C4-2B (cell line): ENCODE measurements at regions not wholly inside any gene's neighbourhood (a gene's known extent, or its start where the extent isn't known, plus 50 kb on each side); places are given as distances from the start of the nearest gene placed in this dataset.

Experiments
- H3K27ac ChIP-seq: fragments of 450-650 bp; 2 replicates; pipeline ENCODE4 v1.5.1; 2017
- ZFX ChIP-seq: fragments of 450-650 bp; IDR thresholded peaks from 2 replicates; pipeline ENCODE4 v1.6.1; 2017
- TF ChIP-seq, protein P1 (sequence below): fragments of 450-650 bp; conservative IDR thresholded peaks from 2 replicates; pipeline ENCODE4 v1.5.1; 2017; ENCODE audit warnings: mild to moderate bottlenecking

DNA sequence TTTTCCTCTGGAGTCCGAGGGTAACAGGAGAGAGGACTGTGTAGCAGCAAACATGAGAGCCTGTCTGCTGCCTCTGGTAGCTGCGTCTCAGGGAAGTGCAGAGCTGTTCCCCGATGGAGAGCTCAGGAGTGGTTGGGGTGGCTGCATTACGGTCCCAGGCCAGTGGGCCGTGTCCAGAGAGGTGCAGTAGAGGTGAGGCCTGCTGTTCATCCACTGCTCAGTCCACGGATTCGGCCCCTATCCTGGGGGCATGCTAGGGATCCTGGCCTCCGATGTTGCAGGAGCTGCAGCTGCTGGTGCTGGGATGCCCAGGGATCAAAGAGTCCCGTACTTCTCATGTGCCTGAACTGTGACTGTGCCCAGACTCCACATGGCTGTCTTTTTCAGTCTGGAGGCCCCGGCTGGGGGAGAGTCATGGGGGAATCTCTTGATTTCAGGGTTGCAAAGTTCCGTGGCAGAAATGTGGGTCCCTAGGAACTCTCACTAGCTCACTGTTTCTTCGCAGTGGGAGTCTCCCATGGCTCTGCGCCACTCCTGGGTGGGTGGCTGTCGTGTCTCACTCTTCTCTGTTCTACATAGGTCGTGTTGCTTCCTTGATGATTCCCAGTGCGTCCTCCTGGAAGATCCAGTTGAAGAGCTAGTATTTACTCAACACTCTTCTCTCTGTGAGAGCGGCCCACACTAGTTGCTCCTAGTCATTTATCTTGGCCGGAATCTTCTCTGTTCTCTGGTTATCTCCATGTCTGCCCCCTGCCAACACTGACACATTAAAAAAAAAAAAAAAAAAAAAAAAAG lies 109.5 kb upstream of the CENPE start:
- no peak overlapping the region for H3K27ac ChIP-seq
- TF ChIP-seq ZFX: no peak
- TF ChIP-seq, protein P1, sequence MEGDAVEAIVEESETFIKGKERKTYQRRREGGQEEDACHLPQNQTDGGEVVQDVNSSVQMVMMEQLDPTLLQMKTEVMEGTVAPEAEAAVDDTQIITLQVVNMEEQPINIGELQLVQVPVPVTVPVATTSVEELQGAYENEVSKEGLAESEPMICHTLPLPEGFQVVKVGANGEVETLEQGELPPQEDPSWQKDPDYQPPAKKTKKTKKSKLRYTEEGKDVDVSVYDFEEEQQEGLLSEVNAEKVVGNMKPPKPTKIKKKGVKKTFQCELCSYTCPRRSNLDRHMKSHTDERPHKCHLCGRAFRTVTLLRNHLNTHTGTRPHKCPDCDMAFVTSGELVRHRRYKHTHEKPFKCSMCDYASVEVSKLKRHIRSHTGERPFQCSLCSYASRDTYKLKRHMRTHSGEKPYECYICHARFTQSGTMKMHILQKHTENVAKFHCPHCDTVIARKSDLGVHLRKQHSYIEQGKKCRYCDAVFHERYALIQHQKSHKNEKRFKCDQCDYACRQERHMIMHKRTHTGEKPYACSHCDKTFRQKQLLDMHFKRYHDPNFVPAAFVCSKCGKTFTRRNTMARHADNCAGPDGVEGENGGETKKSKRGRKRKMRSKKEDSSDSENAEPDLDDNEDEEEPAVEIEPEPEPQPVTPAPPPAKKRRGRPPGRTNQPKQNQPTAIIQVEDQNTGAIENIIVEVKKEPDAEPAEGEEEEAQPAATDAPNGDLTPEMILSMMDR: no peak

DNA sequence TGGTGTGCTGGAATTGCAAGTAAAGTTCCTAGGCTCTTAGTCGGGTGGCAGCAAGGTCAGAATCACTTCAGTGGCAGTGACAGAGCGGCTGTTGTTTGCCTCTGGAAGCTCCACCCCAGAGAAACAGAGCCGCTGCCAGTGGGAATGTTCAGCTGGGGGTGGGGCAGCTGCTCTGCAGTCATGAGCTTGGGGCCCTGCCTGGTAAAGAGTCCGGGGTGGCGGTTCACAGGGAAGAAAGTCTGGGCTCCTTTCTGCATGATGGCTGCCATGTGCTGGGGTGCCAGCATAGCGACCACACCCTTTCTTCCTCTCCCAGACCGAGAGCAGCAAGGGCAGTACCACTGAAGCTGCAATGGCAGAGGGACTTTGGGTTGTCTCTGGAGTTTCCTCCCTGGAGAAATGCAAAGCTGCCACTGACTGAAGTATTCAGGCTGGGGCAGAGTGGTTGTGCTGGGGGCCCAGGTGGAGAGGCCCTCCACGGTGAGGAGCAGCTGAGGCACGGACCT lies 108.8 kb upstream of the CENPE start:
- TF ChIP-seq ZFX: no peak
- TF ChIP-seq, protein P1: no peak
- no peak overlapping the region for H3K27ac ChIP-seq

DNA sequence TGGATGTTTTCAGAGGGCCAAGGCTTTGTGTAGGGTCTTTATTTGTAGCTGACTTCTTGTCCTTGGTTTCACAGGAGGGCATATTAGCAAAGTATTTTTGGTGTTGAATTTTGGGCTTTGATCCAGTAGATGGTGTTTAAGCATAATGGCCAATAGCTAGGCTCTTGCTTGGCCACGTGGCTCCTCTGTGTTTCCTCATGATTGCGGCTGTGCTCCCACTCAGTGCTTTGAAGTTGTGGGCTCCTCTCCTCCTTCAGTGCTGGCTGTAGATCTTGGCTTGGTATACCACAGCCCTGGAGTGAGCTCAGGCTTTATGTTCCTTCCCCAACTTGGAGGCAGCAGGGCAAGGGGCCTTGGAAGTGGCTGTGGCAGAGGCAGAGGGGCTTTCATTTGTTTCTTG lies 107.2 kb upstream of the CENPE start:
- TF ChIP-seq ZFX: no peak
- TF ChIP-seq, protein P1: no peak
- no peak overlapping the region for H3K27ac ChIP-seq

DNA sequence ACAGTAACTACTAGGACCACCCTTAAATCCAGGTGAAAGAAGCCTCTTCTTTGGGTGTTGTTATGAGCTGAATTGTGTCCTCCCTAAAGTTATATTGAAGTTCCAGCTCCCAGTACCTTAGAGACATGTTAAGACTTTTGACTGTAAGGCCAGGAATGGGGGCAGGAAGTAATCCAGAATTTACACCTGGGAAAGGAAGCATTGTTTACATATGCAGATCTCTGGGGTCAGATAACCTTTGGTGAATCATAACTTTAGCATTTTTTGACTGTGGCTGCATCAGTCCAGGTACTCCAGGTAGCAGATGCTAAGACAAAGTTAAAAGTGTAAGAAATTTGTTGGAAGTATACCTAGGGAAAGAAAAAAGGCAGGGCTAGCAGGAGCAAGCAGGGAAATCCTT lies 104.9 kb upstream of the CENPE start:
- no peak for TF ChIP-seq ZFX
- H3K27ac ChIP-seq: no peak overlapping the region

DNA sequence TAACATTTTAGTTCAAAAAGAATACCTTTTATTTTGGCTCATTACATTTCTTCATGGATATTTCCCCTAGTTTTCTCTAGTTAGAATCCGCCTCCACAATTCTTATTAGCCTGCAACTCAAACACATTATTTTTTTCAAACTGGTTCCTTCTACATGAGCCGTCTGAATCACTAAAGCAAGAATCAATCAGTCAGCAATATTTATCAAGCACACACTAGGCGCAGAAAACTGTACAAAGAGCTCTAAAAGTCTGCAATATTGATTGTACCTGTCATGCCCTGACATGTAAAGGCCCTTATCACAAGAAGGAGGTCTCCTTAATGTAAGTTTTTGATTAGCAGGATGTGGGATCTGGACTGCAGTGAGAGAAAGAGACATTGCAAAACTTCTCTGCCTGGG lies 94.8 kb upstream of the CENPE start:
- TF ChIP-seq ZFX: no peak
- TF ChIP-seq, protein P1: no peak

DNA sequence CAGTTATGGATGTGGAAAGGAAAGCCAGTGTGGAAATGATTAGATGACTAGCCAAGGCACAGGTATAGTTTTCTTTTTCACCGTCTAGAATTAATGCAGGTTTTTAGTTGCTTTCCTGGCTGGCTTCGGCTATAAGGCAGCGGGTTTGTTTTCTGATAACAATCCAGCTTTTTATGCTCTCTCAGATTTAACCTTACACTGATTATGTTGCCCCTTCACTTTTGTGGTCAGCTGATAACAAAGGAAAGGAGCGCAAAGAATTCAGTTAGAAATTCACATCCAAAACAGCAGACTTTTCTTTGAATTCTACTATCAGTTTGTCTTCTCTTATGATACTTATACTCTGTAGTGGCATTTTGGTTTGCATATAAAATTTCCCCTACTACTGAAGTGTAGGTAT lies 94.2 kb upstream of the CENPE start:
- TF ChIP-seq, protein P1: no peak
- TF ChIP-seq ZFX: no peak

More for the DNA sequence above, 94.8 kb upstream of the CENPE start:
- H3K27ac ChIP-seq: no peak overlapping the region

DNA sequence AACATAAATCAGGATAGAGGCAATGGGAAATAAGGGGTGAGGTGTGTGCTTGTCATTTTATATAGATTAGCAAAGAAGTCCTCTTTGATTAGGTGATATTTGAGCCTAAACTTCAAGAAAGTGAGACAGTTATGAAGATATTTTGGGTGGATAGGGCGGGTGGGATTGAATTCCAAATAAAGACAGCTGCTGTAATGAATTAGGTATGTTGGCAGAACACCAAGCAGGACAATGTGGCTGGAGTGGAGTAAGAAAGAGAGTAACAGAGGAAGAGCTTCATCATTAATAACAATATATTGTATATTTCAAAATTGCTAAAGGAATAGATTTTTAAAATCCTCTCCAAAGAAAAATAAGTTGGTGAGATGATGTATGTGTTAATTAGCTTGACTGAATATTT lies 91.0 kb upstream of the CENPE start:
- TF ChIP-seq ZFX: no peak
- TF ChIP-seq, protein P1: no peak
- H3K27ac ChIP-seq: no peak overlapping the region

More for the DNA sequence above, 94.2 kb upstream of the CENPE start:
- H3K27ac ChIP-seq: no peak overlapping the region

DNA sequence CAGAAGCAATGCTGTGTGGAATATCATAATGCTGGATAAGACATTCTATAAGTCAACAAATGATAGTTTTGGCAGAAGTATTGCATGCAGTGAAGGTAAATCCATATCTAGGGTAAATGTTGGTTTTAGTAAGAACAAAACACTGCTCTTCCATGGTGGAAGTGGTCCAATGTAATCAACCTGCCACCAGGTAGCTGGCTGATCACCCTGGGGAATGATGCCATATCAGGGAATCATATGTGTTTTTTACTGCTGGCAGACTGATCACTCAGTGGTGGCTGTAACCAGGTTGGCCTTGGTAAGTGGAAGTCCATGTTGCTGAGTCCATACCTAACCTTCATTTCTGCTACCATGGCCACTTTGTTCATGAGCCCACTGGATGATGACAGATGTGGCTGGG lies 74.0 kb upstream of the CENPE start:
- TF ChIP-seq ZFX: no peak
- TF ChIP-seq, protein P1: no peak
- H3K27ac ChIP-seq: no peak overlapping the region
